ENCODE measurements at regions not wholly inside any gene's neighbourhood (a gene's known extent, or its start where the extent isn't known, plus 50 kb on each side); places are given as distances from the start of the nearest gene placed in this dataset.

GRCh38 chr12:94092516-94093241, 55.7 kb upstream of the PLXNC1 start:
- Histone ChIP-seq H3K9ac (no peak overlapping the region), H3K27ac (no peak overlapping the region), H3K9me3 (replicated peaks in 1 of 11) (no peaks in the 10 kb centered on the region), H4K20me1 (no peaks in the 10 kb centered on the region; a peak in 1 of 22 replicates), H3K4me1 (no peaks in the 10 kb centered on the region), H3K27me3 (no peaks in the 10 kb centered on the region), H3K36me3 (no peaks in the 10 kb centered on the region), H3K4me3 (no peak overlapping the region), H3K4me2 (no peak overlapping the region)
- TF ChIP-seq Cebpa-rat (IDR thresholded peaks at IDR 0.05) = no peak

GRCh38 chr12:94094700-94095099, 53.7 kb upstream of the PLXNC1 start:
- Histone ChIP-seq H3K27ac (no peak overlapping the region), H3K4me2 (no peak overlapping the region), H3K36me3 (no peaks in the 10 kb centered on the region), H3K9me3 (replicated peaks in 1 of 11) (no peaks in the 10 kb centered on the region), H3K9ac (no peak overlapping the region), H3K4me3 (no peak overlapping the region), H4K20me1 (no peaks in the 10 kb centered on the region; a peak in 1 of 22 replicates), H3K4me1 (peaks cover 0 to 7% (median 2%) of the 10 kb centered on the region in 10 experiments; a peak in 6 of 20 replicates), H3K27me3 (peaks cover 6 to 13% (median 11%) of the 10 kb centered on the region in 11 experiments; a peak in 21 of 22 replicates)
- TF ChIP-seq Cebpa-rat (IDR thresholded peaks at IDR 0.05) = no peak

GRCh38 chr12:94095618-94096017, 52.8 kb upstream of the PLXNC1 start:
- no peak overlapping the region for H3K9ac ChIP-seq
- H3K27ac ChIP-seq = no peak overlapping the region
- peaks cover 16 to 22% (median 21%) of the 10 kb centered on the region in 11 experiments for H3K27me3 ChIP-seq
- peaks cover 0 to 14% (median 5%) of the 10 kb centered on the region in 10 experiments; a peak in 7 of 20 replicates for H3K4me1 ChIP-seq
- no peaks in the 10 kb centered on the region for H3K9me3 ChIP-seq (replicated peaks in 1 of 11)
- H4K20me1 ChIP-seq = peaks cover 0 to 6% (median 0%) of the 10 kb centered on the region in 11 experiments; a peak in 2 of 22 replicates
- no peak overlapping the region for H3K4me3 ChIP-seq
- no peaks in the 10 kb centered on the region for H3K36me3 ChIP-seq
- TF ChIP-seq Cebpa-rat (IDR thresholded peaks at IDR 0.05) = no peak
- no peak overlapping the region for H3K4me2 ChIP-seq

- no peak overlapping the region for H3K4me2 ChIP-seq
Observed at GRCh38 chr12:94098466-94098865, 49.9 kb upstream of the PLXNC1 start.

More at GRCh38 chr12:94098466-94098865, 49.9 kb upstream of the PLXNC1 start:
- Histone ChIP-seq H3K36me3 (no peaks in the 10 kb centered on the region), H3K4me1 (peaks cover 0 to 16% (median 12%) of the 10 kb centered on the region in 10 experiments; a peak in 13 of 20 replicates), H3K27ac (no peak overlapping the region), H3K27me3 (peaks cover 26 to 37% (median 34%) of the 10 kb centered on the region in 11 experiments), H3K9me3 (replicated peaks in 1 of 11) (no peaks in the 10 kb centered on the region), H4K20me1 (peaks cover 0 to 6% (median 0%) of the 10 kb centered on the region in 11 experiments; a peak in 2 of 22 replicates), H3K9ac (no peak overlapping the region), H3K4me3 (no peak overlapping the region)
- no peak for TF ChIP-seq Cebpa-rat (IDR thresholded peaks at IDR 0.05)

All from BLaER1 treated with 17β-estradiol and CSF1 and Interleukin-3, amounts not matched to agents 10 nM and 100 nM (cell line).